Limb (tissue), 2 donors: ENCODE measurements at regions not wholly inside any gene's neighbourhood (a gene's known extent, or its start where the extent isn't known, plus 50 kb on each side); places are given as distances from the start of the nearest gene placed in this dataset.
"Not testable (repeated sequence)": the region's sequence is repeated elsewhere in the genome, so short reads cannot be mapped to it uniquely, and the experiment has no call there.

Source experiments
- DNase-seq, 2 donors: peaks; one replicate each; pipeline ENCODE4 v3.0.0-alpha.2; 2016; ENCODE audit errors: extremely low spot score in 2 of 2

DNA sequence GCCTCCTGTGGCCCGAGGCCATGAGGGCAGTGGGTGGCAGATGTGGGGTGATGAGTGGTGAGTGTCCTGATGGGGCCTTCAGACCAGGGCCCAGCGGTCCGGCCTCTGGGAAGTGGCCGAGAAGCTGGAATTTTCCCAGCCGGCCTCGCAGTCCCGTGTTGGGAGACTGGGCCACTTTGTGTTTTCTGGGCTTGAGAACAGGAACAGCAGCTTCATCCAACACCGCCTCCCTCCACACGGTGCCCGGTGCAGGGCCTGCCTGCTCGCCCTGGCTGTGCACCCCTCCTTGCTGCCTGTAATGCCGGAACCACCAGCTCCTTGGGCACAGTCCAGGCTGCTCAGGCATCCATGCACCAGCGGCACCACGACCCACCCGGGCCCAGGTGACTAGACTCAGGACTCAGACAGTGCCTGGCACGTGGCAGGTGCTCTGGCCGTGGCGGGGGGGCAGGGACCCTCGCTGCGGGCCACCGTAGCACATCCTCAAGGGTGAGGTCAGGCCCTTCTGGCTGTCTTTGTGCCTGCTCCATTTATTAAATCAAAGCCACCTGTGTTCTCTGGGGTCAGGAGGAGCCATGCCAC, 194.7 kb downstream of the BANP start:
- not testable (repeated sequence) for DNase-seq

DNA sequence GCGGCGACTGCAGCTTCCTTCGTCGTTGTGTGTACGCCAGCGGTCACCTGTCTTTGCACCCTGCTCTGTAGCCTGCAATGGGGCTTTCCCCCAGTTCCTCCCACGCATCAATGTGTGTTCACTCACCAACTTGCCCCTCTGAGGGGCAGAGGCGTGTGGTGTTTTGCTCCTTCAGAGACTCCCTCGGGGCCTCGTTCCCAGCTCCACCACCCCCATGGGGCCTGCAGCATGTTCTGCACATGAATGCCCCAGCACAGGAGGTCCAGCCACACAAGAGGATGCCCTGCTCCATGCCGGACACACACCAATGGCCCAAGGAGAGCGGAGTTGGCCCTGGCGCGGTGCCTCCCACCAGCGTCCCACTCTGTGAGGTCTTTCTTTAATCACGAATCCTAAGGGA, 196.8 kb downstream of the BANP start:
- DNase-seq: not testable (repeated sequence)

DNA sequence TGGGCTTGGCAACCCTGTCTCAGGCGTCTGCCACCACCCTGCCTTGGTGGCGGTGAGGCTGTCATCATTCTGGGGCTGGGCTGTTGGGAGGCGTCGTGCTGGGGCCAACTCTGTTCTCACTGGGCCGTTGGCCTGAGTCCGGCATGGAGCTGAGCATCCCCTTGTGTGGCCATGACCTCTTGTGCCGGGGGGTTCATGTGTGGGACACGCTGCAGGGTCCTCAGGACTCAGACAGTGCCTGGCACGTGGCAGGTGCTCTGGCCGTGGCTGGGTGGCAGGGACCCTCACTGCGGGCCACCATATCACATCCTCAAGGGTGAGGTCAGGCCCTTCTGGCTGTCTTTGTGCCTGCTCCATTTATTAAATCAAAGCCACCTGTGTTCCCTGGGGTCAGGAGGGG, 197.4 kb downstream of the BANP start:
- not testable (repeated sequence) for DNase-seq

DNA sequence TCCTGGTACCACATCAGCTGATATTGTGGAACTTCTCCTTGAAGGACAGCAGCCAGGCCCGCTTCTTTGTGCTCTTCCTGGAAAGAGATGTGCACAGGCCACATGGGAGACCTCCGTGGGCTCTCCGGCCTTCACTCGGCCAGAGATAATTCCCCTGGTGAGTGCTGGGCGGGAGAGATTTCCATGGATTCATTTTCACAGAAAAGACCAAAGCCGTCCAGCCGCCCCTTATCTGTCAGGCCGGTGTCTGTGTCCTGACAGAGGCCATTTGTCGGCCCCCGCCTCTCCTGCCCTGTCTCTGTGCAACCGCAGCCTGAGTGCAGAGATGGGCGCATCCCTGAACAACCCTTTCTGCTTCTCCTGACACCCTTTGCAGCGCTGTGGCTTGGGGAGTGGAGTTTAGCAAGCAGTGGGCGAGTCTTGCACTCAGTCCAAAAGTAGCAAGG, 197.9 kb downstream of the BANP start:
- DNase-seq: not testable (repeated sequence)

DNA sequence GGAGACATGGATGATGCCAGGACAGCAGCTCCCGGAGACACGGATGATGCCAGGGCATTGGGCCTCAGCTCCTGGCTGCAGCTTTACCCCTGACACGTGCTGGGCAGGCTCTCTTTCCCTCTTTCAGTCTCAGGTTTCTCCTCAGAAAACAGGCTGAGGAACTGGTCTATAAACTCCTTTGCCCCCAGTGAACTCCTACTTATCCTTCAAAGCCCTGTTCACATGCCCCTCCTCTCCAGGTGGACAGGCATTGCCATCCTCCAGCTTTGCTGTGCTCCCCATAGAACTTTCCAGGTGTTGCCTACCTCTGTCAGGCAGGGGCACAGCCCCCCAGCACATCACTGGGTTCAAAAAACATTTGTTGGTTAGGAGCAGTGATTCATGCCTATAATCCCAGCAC, 198.4 kb downstream of the BANP start:
- not testable (repeated sequence) for DNase-seq

DNA sequence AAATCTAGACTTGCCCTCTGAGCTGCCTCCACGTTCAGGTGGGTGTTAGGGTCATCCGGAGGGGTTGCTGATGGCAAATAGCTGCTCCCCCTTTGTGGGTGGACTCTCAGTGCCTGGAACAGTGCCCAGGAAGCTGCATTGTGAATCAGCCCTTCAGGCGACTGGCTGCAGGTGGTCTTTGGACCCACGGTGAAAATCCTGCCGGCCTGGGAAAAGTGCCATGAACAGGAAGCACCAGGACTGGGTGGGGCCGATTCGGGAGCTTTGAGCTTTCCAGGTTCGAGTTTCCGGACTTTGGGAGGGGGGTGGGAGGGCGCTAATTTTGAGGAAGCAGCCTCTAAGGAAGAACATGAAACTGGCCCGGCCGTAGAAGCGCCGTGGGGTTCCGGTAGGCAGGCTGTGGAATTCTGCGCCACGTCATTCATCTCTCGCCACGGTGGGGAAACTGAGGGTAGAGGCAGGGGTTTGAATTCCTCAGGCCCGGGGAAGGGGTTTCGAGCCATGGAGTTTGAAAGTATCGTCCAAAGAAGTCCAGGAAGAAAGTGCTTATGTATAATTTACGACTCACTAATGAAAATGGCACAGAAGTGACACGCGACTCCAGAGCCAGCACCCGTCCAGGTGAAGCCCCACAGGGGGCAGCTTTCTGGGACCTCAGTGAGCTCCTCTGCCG, 199.4 kb downstream of the BANP start:
- DNase-seq: not testable (repeated sequence)

DNA sequence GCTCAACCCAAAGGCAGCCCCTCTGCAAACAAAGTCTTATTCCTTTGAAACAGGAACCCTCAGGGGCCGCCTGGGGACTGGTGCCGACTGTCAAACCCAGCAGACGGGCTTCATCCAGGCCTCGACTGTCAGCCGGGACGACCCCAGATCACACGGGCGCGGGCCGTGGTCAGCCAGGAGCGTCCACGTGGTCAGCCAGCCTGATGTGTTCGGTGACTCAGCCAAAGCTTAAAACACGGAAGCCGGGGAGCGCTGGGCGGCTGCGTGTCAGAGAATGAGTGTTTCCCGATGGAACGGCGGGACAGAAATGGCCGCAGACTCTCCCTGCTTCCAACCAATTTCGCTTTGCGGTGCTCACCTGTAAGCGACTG, 199.9 kb downstream of the BANP start:
- not testable (repeated sequence) for DNase-seq

DNA sequence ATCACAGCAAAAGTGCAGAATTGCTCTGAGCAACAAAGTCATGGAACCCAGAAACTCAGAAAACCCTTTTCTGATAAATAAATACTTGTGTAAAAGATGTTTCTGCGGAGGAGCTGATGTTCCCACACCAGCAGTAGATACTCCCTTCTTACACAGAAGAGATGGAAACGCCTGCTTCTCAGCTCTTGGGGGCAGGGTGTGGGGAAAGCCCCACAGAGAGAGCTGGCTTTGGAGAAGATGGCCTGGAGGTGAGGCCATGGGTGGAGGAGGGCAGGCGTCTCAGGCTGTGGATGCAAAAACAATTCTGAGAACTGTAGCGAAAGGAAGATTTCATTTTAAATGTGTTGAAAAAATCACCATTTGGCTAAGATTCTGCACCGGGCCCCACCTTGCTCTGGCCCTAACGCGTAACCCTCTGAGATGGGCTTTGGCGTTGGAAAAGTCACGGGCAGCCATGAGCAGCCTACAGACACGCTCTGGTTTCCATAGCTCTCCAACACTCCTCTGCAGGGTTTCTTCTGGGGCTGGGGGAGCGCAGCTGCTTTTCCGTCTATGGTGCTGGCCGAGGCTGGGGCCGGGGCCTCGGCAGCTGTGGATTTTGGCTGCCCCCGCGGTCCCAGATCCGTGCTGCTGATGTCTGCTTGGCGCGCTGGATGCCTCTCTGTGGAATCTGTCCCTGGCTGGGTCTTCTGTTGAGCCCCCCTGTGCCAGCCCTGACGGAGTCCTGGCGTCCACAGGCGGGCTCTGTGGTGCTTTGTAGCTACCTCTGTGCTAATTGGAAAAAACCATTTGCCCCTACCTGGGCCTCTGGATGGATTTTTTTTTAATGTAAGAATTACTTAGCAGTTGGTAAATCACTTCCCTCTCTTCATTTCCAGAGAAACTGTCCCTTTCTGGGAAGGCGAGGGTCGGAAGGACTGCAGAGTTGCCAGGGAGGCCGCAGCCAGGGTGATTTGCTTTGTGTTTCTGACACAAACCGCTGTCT, 200.9 kb downstream of the BANP start:
- peak; percentile 73 to 74 for DNase-seq

DNA sequence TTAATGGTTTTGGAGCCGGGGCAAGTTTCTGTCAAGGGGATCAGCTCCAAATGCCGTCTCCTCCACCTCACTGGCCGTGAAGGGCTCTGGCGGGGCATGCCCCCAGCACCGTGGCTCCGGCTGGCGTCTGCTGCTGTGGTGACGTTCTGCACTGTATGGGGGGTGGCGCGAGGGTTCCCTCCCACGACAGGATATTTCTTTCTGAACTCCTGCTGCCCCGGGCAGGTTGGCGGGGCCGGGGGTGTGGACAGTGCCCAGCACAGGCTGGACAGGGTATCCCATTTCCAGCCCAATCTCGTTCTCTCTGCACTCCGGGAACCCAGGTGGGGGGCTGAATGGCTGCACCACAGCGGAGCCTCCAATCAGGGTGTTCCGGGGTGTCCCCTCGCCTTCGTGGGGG, 201.6 kb downstream of the BANP start:
- not testable (repeated sequence) for DNase-seq

DNA sequence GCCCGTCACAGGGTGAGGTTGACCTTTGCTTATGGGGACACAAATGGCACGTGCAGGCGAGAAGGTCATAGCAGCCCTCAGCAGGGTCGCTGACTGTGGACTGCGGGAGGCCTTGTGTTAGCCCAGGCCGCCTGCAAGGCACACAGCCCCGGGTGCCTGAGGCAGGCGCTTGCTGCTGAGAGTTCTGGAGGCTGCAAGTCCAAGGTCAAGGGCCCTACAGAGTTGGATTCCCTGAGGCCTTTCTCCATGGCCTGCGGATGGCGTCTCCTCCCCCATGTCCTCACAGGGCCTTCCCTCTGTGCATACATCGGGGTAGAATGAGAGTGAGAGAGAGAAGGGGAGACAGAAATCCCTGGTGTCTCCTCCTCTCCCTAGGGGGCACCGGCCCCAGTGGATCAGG, 202.3 kb downstream of the BANP start:
- DNase-seq: not testable (repeated sequence)

DNA sequence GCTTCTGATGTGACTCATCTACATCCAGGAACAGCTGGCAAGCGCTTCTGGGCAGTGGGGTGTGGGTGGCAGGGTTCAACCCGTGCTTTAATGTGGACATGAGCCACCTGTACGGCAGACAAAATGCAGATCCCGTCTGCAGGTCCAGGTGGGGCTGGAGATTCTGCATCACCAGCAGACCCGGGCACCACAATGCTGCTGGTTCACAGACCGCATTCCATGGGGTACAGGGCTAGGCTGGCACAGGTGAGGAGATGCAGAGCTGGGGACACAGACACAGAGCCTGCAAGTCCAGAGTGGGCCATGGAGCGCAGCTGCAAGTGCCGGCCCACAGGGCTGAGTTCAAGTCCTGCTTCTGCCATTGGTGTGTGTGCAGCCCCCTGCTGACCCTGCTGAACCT, 203.7 kb downstream of the BANP start:
- not testable (repeated sequence) for DNase-seq

DNA sequence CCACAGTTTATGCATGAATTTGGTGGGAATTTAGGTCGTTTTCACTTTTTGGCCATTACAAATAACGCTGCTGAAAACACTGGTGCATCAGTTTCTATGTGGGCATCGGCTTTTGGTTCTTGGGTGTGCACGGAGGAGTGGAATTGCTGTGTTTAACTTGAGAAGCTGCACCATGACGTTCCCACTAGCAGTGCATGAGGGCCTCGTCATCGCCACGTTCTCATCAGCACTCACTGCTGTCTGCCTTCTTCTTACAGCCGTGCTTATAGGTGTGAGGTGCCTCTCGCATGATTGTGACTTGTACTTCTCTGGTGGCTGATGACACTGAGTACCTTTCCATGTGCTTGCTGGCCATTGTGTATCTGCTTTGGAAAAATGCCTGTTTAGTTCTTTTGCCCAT, 204.4 kb downstream of the BANP start:
- DNase-seq: not testable (repeated sequence)

DNA sequence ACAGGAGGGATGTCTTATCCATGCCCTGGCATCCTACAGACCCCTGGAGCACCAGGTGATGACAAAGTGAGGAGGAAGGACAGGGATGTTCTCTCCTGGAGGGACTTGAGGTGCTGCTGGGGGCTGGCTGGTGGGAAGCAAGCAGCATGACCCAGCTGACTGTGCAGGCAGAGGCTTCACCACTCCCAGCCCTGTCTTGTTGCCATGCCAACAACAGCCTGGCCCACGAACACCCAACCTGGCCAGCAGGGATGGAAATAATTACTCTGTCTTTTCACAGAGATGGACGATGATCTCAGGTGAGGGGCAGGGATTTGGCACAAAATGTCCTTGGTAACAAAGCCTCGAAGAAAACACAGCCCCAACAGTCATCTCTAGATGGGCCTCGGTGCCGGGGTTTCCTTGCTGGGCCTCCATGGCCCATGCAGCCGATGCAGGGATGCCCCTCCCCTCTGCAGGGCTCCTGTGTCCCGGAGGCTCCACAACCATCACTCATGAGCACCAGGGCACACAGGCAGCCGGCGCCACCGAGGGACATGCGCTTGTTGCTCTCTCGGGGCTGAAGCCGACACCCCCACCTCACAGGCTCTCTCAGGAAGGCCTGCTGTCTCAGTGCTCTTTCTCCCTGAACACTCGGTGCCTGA, 205.5 kb downstream of the BANP start:
- DNase-seq: not testable (repeated sequence)

DNA sequence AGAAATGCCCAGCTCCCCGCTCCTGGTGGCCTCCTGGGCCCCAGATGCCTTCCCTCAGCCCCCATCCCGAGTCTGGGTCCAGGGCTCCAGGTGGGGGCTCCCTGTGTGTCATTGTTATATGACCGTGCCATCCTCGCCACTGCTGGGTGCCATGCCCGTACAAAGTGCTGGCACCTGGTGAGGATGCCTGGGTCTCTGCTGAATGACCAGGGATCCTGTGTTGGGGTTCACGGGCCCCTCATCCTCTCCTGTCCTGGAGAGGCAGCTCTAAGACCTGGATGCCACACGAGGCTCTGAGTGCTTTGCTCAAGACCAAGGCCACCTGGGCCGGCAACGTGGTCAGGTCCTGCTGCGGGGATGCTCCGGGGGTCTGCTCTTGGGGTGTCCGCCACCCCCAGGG, 206.5 kb downstream of the BANP start:
- DNase-seq: not testable (repeated sequence)

DNA sequence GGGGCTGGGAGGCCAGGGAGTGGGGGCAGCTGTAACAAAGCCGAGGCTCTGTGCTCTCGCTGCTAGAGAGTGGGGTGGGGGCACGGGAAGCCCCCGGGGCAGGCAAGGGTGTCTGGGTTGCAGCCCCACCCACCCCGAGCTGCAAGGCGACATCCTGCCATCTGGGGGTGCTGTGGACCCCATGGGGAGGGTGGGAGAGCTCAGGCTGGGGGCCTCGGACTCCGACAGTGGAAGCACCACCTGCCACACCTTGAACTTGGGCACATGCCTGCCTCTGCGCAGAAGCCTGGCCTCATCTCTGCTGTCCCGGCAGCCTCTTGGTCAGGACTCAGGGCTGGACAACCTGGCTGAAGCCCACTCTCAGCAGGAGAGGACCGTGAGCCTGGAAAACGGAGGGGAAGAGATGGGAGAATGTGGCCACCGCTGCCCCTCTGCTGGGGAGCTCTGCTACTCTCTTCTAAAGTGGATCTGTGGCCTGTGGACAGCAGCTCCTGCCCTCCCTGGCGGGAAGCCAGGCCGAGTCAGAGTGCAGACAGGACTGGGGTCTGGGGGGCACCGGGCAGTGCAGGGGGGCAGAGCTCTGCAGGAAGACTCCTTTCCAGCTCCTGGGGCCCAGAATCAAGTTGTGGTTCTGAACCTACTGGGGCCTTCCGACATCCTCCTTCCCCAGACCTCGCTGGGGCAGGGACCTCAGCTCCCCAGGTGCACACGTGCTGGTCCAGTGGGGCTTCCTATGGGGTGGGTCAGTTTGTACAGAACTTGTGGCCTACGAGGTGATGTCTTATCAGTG, 207.2 kb downstream of the BANP start:
- not testable (repeated sequence) for DNase-seq

DNA sequence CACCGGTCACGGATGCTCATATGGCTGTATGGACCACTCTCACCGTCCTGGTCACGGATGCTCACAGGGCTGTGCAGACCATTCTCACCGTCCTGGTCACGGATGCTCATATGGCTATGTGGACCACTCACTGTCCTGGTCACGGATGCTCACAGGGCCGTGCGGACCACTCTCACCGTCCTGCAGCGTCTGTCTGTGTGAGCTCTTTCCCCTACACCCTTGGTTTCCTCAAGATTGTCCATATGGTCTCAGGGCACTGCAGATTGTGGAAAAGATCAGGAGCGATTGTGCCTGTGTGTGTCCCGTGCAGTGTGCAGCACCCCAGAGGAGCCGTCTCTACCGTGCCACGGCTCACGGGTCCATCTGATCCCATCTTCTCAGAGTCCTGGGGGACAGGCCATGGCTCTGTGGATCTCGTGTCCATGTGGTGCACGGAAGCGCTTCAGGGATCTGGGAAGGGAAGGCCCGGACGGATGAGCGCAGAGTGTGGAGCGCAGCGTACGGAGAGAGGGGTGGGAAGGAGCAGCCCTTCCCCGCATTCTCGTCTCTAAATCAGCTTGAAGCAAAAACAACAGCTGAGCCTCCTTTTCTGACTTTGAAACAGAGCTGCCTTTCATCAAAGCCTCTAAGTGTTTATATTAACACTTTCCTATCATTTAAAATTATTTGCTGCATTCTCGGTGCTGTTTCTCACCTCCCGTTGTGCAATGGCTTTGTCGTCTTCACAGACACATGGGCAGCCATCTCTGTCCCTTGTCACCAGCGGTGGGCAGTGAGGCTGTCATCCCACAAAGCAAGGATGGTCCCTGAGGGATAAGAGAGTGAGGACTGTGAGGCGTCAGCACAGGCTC, 208.0 kb downstream of the BANP start:
- DNase-seq: not testable (repeated sequence)

DNA sequence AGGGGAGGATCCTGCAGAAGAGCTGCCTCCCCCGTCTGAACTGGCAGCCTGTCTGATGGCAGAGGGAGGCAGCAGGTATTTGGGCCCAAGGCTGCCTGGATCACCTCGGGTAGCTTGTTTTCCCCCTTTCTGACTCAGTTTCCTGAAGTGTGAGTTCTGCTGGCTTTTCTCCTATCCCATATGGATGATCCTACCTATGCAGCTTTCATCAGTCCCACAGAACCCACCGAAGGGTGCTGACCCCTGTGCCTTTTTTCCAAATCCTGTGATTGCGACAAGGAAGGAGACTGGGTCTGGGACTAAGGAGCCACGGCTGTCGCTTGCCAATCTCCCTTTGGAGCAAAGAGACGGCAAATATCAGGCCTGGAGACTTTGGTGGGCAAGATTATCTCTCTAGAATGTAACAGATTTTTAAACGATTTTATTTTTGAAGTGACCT, 208.7 kb downstream of the BANP start:
- DNase-seq: not testable (repeated sequence)

DNA sequence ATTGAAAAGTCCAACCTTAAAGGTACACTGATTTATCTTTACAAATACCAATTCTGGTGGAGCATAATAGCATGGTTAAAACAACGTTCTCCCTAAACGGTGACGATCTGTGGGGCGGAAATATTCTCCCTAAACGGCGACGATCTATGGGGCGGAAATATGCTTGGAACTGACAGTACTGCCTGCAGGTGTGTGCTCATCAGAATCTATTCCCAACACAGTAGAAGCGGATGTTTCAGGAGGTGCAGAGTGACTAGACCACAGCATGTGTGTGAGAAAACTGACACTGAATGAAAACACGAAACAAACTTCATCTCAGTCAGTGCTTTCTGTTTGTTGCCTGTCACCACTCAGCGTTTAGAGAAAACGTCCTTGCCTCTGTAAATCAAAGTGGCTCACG, 210.0 kb downstream of the BANP start:
- DNase-seq: not testable (repeated sequence)

DNA sequence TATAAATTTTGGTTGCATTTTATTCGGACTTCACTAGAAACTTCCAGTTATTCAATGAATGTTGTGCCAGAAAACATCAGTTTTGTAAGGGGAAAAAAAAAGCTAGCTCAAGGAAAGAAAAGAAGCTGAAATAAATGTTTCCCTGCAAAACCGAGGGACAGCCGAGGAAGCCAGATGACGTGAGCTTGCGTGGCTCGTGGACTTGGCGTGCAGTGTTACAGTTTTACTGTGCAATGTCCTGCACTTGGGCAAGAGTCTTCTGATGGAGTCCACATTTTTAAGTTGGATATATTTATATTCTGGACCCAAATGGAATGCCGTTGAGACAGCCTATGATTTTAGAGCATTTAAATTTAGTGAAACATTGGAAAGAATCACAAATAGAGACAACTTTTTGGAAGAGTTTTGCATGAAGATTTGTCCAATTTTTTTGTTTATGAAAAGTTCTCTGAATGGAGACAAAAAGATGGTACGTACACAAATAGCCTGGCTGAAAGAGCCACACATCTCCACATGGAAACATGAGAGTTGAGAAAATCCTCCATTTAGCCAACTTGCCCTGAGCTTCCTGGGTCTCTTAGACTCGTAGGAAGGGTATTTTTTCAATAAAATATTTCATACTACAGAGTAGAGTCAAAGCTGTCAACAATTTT, 210.5 kb downstream of the BANP start:
- DNase-seq: not testable (repeated sequence)
